ENCODE measurements at regions not wholly inside any gene's neighbourhood (a gene's known extent, or its start where the extent isn't known, plus 50 kb on each side); places are given as distances from the start of the nearest gene placed in this dataset.

DNA sequence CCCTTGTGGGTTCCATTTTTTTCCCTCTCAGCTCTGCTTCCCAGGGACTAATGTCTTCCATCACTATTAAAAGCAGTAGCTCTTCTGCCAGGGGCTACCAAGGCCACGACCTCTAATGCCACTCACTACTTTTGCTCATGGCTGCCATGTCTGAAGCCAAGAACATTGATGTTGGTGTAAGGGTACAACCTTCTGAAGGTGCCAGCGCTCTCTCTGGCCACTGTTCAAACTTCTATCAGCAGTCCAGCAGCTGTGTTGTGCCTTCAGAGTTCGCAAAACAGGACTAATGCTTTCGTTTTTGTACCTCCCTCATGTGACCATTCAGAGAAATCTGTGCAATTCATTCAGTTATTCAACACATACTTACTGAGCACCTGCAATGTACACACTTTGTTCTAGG lies 121.5 kb upstream of the ENPEP start:
- no peaks in the 10 kb centered on the region for H3K79me2 ChIP-seq (replicated peaks; ENCODE audit: insufficient read depth, low read length)
- no peak overlapping the region for H2AFZ ChIP-seq (ENCODE audit: low read depth, low read length)
- H3K9me2 ChIP-seq (ENCODE audit: insufficient read depth, low read length): no peaks in the 10 kb centered on the region
- no peaks in the 10 kb centered on the region for H3K27me3 ChIP-seq (ENCODE audit: insufficient read depth, low read depth, low read length)
- no peak overlapping the region for H3K4me2 ChIP-seq (ENCODE audit: low read length)
- H4K20me1 ChIP-seq (ENCODE audit: insufficient read depth): no peaks in the 10 kb centered on the region
- no peak overlapping the region for H3K4me3 ChIP-seq (ENCODE audit: low read length)
- H3K9me3 ChIP-seq (ENCODE audit: low read length): no peaks in the 10 kb centered on the region
- H3K9ac ChIP-seq (ENCODE audit: low read length): no peak overlapping the region
- no peak overlapping the region for H3K27ac ChIP-seq (ENCODE audit: low read length)
- no peaks in the 10 kb centered on the region for H3K36me3 ChIP-seq (ENCODE audit: insufficient read depth, low read length)
- no peaks in the 10 kb centered on the region for H3F3A ChIP-seq (ENCODE audit: insufficient read depth, low read length, poor library complexity, severe bottlenecking)
- no peak for TF ChIP-seq RAD21 (conservative IDR thresholded peaks at IDR 0.05)
- TF ChIP-seq EP300 (conservative IDR thresholded peaks at IDR 0.05; ENCODE audit: poor library complexity, severe bottlenecking): no peak
- TF ChIP-seq POLR2AphosphoS5 (IDR thresholded peaks at IDR 0.05): no peak
- no peak for TF ChIP-seq EZH2 (IDR thresholded peaks at IDR 0.05; ENCODE audit: borderline replicate concordance, insufficient read depth, low read length, poor library complexity, severe bottlenecking)
- TF ChIP-seq MXI1 (conservative IDR thresholded peaks at IDR 0.05; ENCODE audit: poor library complexity, severe bottlenecking): no peak
- no peak for TF ChIP-seq SMC3 (conservative IDR thresholded peaks at IDR 0.05; ENCODE audit: poor library complexity)
- TF ChIP-seq, protein P1, sequence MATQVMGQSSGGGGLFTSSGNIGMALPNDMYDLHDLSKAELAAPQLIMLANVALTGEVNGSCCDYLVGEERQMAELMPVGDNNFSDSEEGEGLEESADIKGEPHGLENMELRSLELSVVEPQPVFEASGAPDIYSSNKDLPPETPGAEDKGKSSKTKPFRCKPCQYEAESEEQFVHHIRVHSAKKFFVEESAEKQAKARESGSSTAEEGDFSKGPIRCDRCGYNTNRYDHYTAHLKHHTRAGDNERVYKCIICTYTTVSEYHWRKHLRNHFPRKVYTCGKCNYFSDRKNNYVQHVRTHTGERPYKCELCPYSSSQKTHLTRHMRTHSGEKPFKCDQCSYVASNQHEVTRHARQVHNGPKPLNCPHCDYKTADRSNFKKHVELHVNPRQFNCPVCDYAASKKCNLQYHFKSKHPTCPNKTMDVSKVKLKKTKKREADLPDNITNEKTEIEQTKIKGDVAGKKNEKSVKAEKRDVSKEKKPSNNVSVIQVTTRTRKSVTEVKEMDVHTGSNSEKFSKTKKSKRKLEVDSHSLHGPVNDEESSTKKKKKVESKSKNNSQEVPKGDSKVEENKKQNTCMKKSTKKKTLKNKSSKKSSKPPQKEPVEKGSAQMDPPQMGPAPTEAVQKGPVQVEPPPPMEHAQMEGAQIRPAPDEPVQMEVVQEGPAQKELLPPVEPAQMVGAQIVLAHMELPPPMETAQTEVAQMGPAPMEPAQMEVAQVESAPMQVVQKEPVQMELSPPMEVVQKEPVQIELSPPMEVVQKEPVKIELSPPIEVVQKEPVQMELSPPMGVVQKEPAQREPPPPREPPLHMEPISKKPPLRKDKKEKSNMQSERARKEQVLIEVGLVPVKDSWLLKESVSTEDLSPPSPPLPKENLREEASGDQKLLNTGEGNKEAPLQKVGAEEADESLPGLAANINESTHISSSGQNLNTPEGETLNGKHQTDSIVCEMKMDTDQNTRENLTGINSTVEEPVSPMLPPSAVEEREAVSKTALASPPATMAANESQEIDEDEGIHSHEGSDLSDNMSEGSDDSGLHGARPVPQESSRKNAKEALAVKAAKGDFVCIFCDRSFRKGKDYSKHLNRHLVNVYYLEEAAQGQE (IDR thresholded peaks at IDR 0.05; ENCODE audit: borderline replicate concordance): no peak
- no peak for TF ChIP-seq TAF1 (IDR thresholded peaks at IDR 0.05; ENCODE audit: low read depth)
- TF ChIP-seq, protein P2, sequence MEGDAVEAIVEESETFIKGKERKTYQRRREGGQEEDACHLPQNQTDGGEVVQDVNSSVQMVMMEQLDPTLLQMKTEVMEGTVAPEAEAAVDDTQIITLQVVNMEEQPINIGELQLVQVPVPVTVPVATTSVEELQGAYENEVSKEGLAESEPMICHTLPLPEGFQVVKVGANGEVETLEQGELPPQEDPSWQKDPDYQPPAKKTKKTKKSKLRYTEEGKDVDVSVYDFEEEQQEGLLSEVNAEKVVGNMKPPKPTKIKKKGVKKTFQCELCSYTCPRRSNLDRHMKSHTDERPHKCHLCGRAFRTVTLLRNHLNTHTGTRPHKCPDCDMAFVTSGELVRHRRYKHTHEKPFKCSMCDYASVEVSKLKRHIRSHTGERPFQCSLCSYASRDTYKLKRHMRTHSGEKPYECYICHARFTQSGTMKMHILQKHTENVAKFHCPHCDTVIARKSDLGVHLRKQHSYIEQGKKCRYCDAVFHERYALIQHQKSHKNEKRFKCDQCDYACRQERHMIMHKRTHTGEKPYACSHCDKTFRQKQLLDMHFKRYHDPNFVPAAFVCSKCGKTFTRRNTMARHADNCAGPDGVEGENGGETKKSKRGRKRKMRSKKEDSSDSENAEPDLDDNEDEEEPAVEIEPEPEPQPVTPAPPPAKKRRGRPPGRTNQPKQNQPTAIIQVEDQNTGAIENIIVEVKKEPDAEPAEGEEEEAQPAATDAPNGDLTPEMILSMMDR (IDR thresholded peaks at IDR 0.05; ENCODE audit: poor library complexity, severe bottlenecking): no peak

DNA sequence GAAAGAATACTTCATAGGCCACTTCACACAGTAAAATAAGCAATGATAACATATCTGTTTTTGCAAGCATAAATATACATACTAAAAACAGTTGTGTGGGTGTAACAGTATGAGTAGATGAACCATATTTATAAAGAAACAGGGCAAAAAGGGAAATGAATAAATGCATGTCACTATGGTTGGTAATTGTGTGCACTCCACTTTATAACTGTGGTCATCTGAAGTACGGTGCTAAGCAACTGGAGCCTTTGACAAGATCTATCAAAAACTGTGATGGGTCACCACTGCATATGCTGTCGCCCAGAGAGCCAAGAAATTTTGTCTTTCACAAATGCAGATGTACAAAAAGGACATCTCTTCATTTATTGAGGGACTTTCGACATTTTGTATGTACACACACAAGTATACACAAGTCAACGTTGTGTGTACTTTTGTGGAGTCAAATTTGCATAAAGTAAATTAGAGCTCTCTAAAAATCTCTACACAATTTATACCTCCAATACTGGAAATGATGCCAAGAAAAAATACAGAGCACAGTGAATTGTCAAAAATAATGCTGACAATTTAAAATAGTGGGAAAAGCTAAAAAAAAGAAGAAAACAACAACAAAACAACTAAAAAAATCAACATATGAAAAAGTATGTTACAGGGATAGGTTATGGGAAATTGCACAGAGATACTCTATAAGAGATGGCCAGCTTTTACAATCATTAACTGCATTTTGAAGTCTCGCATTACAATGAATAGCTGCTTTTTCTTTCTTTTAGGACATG lies 123.1 kb upstream of the ENPEP start:
- no peaks in the 10 kb centered on the region for H4K20me1 ChIP-seq (ENCODE audit: insufficient read depth)
- H3K4me2 ChIP-seq (ENCODE audit: low read length): no peak overlapping the region
- no peaks in the 10 kb centered on the region for H3K9me2 ChIP-seq (ENCODE audit: insufficient read depth, low read length)
- H3K9ac ChIP-seq (ENCODE audit: low read length): no peak overlapping the region
- H3K4me3 ChIP-seq (ENCODE audit: low read length): no peak overlapping the region
- H2AFZ ChIP-seq (ENCODE audit: low read depth, low read length): no peak overlapping the region
- H3K36me3 ChIP-seq (ENCODE audit: insufficient read depth, low read length): no peaks in the 10 kb centered on the region
- no peaks in the 10 kb centered on the region for H3K79me2 ChIP-seq (replicated peaks; ENCODE audit: insufficient read depth, low read length)
- H3K27me3 ChIP-seq (ENCODE audit: insufficient read depth, low read depth, low read length): no peaks in the 10 kb centered on the region
- H3K27ac ChIP-seq (ENCODE audit: low read length): no peak overlapping the region
- no peaks in the 10 kb centered on the region for H3F3A ChIP-seq (ENCODE audit: insufficient read depth, low read length, poor library complexity, severe bottlenecking)
- TF ChIP-seq SMC3 (conservative IDR thresholded peaks at IDR 0.05; ENCODE audit: poor library complexity) (no peak), MXI1 (conservative IDR thresholded peaks at IDR 0.05; ENCODE audit: poor library complexity, severe bottlenecking) (no peak), EZH2 (IDR thresholded peaks at IDR 0.05; ENCODE audit: borderline replicate concordance, insufficient read depth, low read length, poor library complexity, severe bottlenecking) (no peak), RAD21 (conservative IDR thresholded peaks at IDR 0.05) (no peak), TAF1 (IDR thresholded peaks at IDR 0.05; ENCODE audit: low read depth) (no peak), POLR2AphosphoS5 (IDR thresholded peaks at IDR 0.05) (no peak), EP300 (conservative IDR thresholded peaks at IDR 0.05; ENCODE audit: poor library complexity, severe bottlenecking) (no peak)
- TF ChIP-seq, protein P1 (IDR thresholded peaks at IDR 0.05; ENCODE audit: borderline replicate concordance): no peak
- TF ChIP-seq, protein P2 (IDR thresholded peaks at IDR 0.05; ENCODE audit: poor library complexity, severe bottlenecking): no peak
- no peaks in the 10 kb centered on the region for H3K9me3 ChIP-seq (ENCODE audit: low read length)

All from neural cell (in vitro differentiated cells).